ENCODE measurements at regions not wholly inside any gene's neighbourhood (a gene's known extent, or its start where the extent isn't known, plus 50 kb on each side); places are given as distances from the start of the nearest gene placed in this dataset.

DNA sequence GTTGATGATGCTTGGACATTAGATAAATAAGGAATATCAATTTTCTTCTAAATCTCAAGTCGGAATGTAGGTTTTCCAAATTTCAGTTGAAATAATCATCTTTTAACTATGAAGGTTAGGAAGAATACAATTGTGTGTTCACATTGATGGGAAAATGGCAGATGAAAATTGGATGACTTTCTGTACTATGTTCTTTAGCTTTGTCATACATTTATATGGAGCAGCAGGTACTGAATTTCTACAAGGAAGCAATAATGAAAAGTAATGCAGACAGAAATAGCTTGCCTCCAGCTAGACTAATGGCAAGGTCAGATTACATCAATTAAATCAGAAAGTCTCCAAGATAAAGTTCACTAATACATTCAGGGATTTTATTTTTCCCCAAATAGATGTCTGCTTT is 1423.7 kb upstream of the PCDH20 start:
- Histone ChIP-seq H3K36me3 (ENCODE audit: control insufficient read depth, insufficient read depth, low read length) (no peaks in the 10 kb centered on the region), H3K27ac (no peak overlapping the region), H3K27me3 (ENCODE audit: control insufficient read depth, insufficient read depth, low read length) (no peaks in the 10 kb centered on the region), H2AFZ (no peak overlapping the region), H3K4me2 (ENCODE audit: low read length) (no peak overlapping the region), H3K9ac (no peak overlapping the region), H3K79me2 (no peaks in the 10 kb centered on the region), H3K4me3 (ENCODE audit: low read depth, low read length) (no peak overlapping the region), H3K9me3 (ENCODE audit: control insufficient read depth, low read length) (no peaks in the 10 kb centered on the region), H3K4me1 (no peaks in the 10 kb centered on the region)
- TF ChIP-seq CTCF (IDR thresholded peaks at IDR 0.05) = no peak

DNA sequence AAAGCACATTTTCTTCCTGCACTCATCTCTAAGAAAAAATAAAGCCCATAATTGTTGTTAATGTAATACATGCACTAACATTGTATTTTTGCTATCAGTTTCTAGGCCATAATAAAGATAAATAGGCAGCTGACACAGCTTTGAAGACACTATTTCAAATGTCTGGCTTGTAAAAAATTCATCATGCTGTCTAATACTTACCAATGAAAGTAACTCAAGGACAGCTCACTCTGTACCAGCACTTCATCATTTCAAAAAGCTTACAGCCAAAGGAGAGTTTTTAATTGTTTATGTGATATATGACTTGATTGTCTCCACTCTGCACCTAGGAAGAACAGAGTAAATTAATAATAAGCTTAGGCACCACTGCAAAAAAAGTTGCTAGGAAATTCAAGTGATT is 1423.3 kb upstream of the PCDH20 start:
- H3K79me2 ChIP-seq = no peaks in the 10 kb centered on the region
- H3K27me3 ChIP-seq (ENCODE audit: control insufficient read depth, insufficient read depth, low read length) = no peaks in the 10 kb centered on the region
- H2AFZ ChIP-seq = no peak overlapping the region
- TF ChIP-seq CTCF (IDR thresholded peaks at IDR 0.05) = no peak
- no peaks in the 10 kb centered on the region for H3K4me1 ChIP-seq
- no peaks in the 10 kb centered on the region for H3K36me3 ChIP-seq (ENCODE audit: control insufficient read depth, insufficient read depth, low read length)
- no peak overlapping the region for H3K9ac ChIP-seq
- H3K9me3 ChIP-seq (ENCODE audit: control insufficient read depth, low read length) = no peaks in the 10 kb centered on the region
- no peak overlapping the region for H3K27ac ChIP-seq
- no peak overlapping the region for H3K4me2 ChIP-seq (ENCODE audit: low read length)
- no peak overlapping the region for H3K4me3 ChIP-seq (ENCODE audit: low read depth, low read length)

GRCh38 chr13:62837895-62838294 is 1422.2 kb upstream of the PCDH20 start:
- no peaks in the 10 kb centered on the region for H3K27me3 ChIP-seq (ENCODE audit: control insufficient read depth, insufficient read depth, low read length)
- H3K4me3 ChIP-seq (ENCODE audit: low read depth, low read length) = no peak overlapping the region
- no peak overlapping the region for H3K9ac ChIP-seq
- no peaks in the 10 kb centered on the region for H3K9me3 ChIP-seq (ENCODE audit: control insufficient read depth, low read length)
- H3K79me2 ChIP-seq = no peaks in the 10 kb centered on the region
- H3K27ac ChIP-seq = no peak overlapping the region
- H3K4me2 ChIP-seq (ENCODE audit: low read length) = no peak overlapping the region
- H3K4me1 ChIP-seq = no peaks in the 10 kb centered on the region
- no peak overlapping the region for H2AFZ ChIP-seq
- H3K36me3 ChIP-seq (ENCODE audit: control insufficient read depth, insufficient read depth, low read length) = no peaks in the 10 kb centered on the region
- TF ChIP-seq CTCF (IDR thresholded peaks at IDR 0.05) = no peak

DNA sequence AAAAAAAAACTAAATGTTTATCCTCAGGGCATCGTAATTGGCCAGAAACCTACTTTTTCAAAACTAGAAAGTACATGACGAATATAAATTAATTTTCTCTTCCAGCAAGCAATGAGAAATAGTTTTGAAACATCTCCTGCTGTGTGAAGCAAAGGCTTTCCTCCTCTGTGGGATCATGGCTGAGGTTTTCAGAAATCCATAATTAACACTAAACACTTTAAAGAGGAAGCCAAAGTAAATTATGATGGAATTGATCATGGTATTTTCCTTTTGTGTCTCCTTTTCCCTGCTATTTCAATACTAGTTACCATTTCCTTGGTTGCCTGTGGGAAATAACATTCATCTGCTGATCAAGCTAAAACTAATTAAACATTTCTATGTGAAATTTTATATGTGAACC is 1413.8 kb upstream of the PCDH20 start:
- Histone ChIP-seq H3K4me2 (ENCODE audit: low read length) (no peak overlapping the region), H3K4me1 (no peaks in the 10 kb centered on the region), H3K79me2 (no peaks in the 10 kb centered on the region), H3K9me3 (ENCODE audit: control insufficient read depth, low read length) (no peaks in the 10 kb centered on the region), H3K9ac (no peak overlapping the region), H3K27me3 (ENCODE audit: control insufficient read depth, insufficient read depth, low read length) (no peaks in the 10 kb centered on the region), H2AFZ (no peak overlapping the region), H3K36me3 (ENCODE audit: control insufficient read depth, insufficient read depth, low read length) (no peaks in the 10 kb centered on the region), H3K4me3 (ENCODE audit: low read depth, low read length) (no peak overlapping the region), H3K27ac (no peak overlapping the region)
- TF ChIP-seq CTCF (IDR thresholded peaks at IDR 0.05) = no peak

DNA sequence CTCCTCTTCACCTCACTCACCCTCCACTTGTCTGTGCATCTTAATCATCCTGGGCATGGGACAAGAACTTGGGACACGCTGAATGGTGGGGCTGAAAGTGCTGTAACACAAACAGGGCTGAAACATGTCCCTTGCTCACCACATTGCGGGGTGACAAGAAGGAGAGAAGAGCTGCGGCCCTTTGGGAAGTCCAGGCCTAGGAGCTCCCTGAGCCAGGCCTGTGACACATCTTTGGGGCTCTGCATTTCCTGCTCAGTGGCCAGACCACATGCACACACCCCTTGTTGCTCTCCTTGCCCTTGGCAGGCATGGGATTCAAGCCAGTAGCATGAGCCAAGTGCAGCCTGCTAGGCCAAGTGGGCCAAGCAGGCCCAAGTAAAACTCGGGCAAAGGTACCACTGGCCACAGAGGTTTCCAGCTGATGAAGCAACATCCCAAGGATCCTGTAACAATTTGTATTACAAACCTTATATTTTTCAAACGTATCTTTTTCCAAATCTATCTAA is 1384.3 kb upstream of the PCDH20 start:
- H3K4me2 ChIP-seq (ENCODE audit: low read length) = no peak overlapping the region
- H3K79me2 ChIP-seq = no peaks in the 10 kb centered on the region
- no peaks in the 10 kb centered on the region for H3K36me3 ChIP-seq (ENCODE audit: control insufficient read depth, insufficient read depth, low read length)
- TF ChIP-seq CTCF (IDR thresholded peaks at IDR 0.05) = no peak
- no peak overlapping the region for H2AFZ ChIP-seq
- no peaks in the 10 kb centered on the region for H3K9me3 ChIP-seq (ENCODE audit: control insufficient read depth, low read length)
- no peak overlapping the region for H3K9ac ChIP-seq
- H3K27ac ChIP-seq = no peak overlapping the region
- no peak overlapping the region for H3K4me3 ChIP-seq (ENCODE audit: low read depth, low read length)
- no peaks in the 10 kb centered on the region for H3K4me1 ChIP-seq
- H3K27me3 ChIP-seq (ENCODE audit: control insufficient read depth, insufficient read depth, low read length) = no peaks in the 10 kb centered on the region

Data from parathyroid adenoma (tissue), 2 donors.